ENCODE measurements at regions not wholly inside any gene's neighbourhood (a gene's known extent, or its start where the extent isn't known, plus 50 kb on each side); places are given as distances from the start of the nearest gene placed in this dataset.

- no peak for TF ChIP-seq CTCF (IDR thresholded peaks at IDR 0.05; ENCODE audit: low read length)
- no peak for TF ChIP-seq EZH2 (optimal IDR thresholded peaks at IDR 0.05; ENCODE audit: low read depth, low read length)
These were observed 607.9 kb upstream of the TMPRSS15 start for GRCh38 chr21:19011451-19011850.

Data from MM.1S (cell line).